CD1c-positive myeloid dendritic cell (primary cell): ENCODE measurements at regions not wholly inside any gene's neighbourhood (a gene's known extent, or its start where the extent isn't known, plus 50 kb on each side); places are given as distances from the start of the nearest gene placed in this dataset.

Experiments
- DNase-seq: peaks from one replicate; pipeline ENCODE4 v3.0.0-alpha.2; 2016; ENCODE audit errors: extremely low spot score

DNA sequence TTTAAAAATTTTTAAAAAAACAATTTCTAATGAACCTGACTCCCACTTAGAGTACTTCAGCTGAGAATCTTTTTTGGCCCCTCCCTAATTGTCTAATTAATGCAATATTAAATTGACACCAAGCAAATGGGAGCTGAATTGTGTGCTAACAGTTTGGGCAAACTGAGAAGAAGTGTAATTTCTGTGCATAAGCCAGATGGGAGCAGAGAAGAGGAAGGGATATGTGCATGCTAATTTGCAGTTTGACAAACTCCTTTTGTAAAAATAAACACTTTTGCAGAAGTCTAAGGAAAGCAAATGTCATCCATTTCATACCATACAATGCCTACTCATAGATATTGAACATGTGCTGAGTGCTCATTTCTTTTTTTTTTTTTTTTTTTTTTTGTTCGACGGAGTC is 332.0 kb downstream of the CYRIA start:
- DNase-seq, result no peak

GRCh38 chr2:16332681-16333557 is 332.7 kb downstream of the CYRIA start:
- DNase-seq, result no peak

DNA sequence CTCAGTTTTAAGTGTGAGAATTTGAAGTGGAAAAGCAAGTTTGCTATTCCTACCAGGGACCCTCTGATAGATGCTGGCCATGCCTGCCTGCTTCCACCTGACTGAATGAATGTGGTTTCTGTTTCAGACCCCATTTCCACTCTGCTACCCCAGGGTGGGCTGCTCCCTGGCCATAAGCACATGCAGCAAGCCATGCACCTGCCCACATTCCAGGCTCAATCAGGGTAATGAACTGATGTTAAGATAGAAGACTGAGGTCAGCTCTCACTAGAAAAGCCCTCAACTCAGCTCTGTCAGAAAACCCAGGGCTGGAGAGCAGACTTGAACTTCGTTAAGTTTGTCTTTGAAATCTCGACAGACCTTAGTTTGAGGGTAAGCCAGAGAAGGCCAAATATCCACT is 333.9 kb downstream of the CYRIA start:
- no peak for DNase-seq

- no peak for DNase-seq
These were observed 334.7 kb downstream of the CYRIA start for GRCh38 chr2:16330982-16331381.

DNA sequence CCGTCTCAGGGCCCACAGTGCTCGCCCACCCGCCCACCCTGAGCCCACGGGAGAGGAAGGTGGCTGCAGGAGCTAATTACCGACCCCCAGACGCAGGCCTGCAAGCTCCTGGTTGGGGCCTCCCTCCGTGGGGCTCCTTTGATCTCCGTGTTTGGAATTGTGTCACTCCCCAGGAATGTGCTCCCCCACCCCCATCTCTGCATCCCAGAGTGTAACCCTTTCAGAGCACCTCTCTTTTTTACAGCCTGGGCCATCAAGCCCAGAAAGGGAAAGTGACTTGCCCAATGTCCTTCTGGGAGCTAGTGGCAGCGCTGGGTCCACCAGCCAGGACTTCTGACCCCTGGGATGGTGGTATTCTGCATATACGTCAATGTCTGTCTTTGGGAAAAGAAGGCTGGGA is 335.1 kb downstream of the CYRIA start:
- DNase-seq, result no peak

DNA sequence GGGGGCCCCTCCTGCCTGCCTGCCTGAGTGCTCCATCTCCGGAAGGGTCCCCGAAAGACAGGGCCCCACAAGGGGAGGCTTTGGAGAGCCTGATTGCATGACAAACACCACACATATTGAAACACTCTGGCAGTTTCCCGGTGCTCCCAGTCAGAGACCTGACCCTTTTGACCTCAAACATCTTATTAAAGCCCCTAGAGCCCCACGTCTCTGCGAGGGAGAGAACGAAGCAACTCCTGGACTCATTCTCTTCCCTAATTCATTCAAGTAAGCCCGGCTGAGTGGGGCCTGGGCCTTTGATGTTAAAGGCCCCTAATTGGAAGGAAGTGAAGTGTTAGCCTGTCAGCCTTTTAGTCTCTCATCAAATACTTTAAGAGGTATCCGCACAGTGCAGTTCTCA is 335.6 kb downstream of the CYRIA start:
- DNase-seq, result no peak

GRCh38 chr2:16329421-16329820 is 336.2 kb downstream of the CYRIA start:
- no peak for DNase-seq

DNA sequence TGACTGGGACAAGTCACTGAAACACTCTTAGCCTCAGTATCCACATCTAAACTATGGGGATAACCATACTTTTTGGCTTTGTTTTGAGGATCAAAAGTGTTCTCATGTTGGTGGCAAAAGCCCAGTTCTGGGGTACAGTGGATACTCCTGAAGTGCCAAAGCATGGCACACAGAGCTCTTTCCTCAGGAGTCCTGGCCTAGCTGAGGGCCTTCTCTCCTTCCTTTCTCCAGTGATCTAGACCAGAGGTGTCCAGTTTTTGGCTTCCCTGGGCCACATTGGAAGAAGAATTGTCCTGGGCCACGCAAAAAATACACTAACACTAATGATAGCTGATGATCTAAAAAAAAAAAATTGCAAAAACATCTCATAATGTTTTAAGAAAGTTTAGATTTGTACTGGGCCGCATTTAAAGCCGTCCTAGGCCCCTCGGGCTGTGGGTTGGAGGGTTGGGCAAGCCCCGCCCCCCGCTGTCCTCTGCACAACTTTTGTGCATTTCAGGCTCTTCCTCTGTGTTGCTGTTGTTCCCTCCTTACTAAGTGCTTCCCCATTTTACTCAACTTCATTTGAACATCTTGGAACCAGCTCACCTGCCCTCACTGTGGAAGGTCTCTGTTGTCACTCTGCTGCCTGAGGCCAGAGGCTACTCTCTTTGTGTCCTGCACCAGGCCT is 337.0 kb downstream of the CYRIA start:
- no peak for DNase-seq

- no peak for DNase-seq
These were observed 338.3 kb downstream of the CYRIA start for GRCh38 chr2:16327326-16327725.

GRCh38 chr2:16326711-16327300 is 338.8 kb downstream of the CYRIA start:
- DNase-seq, result no peak

DNA sequence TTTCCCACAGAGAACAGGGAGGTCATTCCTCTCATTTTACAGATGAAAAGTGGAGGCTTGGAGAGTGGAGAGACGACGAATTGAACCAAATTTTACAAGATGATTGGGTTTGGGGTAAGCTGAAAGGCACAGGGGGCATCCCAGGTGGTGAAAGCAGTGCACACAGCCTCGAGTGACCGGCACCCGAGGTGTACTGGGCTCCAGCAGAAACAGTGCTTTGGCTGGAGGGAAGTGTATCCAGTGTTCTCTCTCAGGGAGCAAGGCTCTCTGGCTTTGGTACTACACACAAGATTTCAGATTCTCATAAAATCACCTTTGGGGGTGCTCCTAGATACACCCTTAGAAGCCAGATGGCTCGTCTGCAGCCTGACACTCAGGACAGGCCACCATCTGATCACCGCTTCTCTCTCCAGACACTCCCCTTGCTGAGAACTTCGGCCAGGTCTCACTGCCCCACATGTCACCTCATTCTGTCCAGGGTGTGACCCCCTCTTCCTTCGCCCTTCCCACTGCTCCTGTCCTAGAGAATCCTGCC is 339.6 kb downstream of the CYRIA start:
- DNase-seq, result no peak

DNA sequence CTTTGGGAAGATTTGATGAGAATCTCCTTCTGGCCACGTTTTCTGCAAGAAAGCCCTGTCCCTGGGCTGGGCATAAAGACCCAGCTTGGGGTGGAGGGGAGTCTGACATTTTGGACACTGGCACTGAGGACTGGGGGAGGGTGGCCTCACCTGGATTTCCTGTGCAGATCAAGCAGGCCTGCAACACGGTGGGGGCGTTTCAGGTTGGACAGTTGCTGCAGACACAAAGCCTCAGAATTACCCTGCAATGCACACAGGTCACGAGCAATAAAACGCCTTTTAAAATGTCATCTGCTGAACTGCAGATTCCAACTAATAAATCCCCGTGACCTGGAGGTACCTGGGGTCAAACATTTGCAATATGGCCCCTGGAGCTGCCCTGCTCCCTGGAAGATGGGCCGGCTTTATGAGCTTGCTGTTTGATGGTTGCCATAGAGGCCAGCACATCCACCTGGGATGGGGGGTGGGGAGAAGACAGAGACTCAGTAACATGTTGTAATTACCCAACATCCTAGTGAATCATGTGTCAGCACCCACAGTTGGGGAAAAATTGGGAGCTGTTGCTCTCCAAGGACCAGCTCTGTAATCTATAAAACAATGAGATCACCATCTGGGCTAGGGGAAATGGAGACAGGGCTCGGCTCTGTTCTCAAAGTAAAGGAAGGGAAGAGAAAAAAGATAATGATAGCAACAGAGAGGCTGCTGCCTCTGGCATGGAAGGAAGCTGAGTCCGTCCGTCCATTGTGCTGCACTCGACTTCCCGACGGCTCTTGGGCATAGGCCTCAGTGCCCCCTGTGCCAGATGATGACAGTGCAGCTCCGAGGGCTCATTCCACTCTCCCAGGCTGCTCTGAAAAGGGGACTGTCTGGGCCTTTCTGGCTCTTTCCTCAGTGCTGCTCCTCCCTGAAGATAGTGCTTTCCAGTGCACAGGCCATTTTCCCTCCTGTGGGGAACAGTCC is 340.3 kb downstream of the CYRIA start:
- DNase-seq, result no peak

GRCh38 chr2:16324544-16324937 is 341.1 kb downstream of the CYRIA start:
- DNase-seq, result no peak

DNA sequence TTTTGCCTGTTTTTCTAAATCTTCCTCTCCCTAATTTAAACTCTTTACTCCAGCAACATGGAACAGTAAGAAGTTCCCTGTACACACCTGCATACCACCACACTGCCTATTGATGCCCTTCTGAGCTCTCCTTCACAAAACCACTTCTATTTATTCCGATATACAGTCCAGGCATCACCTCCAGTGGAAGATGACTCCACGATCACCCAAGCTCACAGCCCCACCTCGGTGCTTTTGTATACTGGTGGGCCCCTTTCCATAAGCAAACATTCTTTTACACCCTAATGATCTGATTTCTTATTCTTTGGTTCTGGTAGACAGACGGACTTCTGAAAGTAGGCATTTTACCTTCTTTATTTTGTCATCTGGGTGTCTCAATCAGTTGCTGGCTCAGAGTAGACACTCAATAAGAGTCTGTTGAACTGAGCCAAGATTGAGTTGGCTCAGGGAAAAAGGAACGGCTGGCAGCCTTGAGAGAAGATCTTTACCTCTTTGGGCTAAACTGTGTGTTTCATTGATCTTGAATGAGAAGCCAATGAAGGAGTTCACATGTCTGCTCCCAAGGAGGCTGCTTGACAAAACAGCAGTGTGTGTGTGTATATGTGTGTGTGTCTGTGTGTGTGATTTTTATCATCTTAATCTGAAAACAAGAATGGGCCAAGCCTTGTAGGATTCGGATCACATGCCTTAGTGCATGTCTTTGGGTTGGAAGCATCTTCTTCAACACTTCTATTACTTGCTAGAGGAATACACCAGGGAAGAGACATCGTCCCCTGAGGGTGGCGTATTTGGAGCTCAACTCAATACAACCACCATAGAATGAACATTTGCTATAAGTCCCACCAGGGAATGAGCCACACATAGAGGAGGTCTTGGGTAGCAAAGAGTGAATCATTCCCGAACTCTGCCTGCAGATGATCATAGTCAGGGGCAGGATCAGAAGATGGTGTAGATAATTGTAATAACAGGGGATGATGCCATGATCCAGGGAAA is 341.8 kb downstream of the CYRIA start:
- no peak for DNase-seq

DNA sequence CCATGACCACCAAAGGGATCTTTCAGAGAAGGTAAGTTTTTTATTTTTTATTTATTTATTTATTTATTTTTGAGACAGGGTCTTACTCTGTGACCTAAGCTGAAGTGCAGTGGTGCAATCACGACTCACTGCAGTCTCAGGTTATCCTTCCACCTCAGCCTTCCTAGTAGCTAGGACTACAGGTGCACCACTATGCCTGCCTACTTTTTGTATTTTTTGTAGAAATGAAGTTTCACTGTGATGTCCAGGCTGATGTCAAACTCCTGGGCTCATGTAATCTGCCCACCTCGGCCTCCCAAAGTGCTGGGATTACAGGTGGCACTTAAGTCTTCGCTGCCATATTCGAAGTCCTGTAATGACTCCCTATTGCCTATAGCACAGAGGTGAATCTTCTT is 342.5 kb downstream of the CYRIA start:
- DNase-seq, result no peak

GRCh38 chr2:16322308-16323125 is 343.1 kb downstream of the CYRIA start:
- no peak for DNase-seq

DNA sequence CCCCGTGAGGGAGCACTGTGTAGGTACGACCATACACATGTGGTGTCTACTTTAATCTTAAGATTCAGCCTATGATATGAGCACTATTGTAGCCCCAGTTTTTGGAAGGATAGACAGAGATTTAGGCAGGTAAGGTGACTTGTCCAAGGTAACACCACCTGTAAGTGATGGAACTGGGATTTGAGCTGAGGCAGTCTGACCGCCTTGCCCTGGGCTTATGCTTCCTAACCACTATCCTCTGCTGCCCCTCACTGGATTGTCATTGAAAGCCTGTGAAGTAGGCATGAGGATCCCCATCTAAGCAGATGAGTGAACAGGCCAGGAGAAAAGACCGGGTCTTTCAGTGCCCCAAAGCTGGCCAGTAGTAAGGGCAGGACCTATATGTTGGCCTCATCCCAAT is 343.8 kb downstream of the CYRIA start:
- no peak for DNase-seq

GRCh38 chr2:16321256-16321655 is 344.4 kb downstream of the CYRIA start:
- DNase-seq, result no peak

DNA sequence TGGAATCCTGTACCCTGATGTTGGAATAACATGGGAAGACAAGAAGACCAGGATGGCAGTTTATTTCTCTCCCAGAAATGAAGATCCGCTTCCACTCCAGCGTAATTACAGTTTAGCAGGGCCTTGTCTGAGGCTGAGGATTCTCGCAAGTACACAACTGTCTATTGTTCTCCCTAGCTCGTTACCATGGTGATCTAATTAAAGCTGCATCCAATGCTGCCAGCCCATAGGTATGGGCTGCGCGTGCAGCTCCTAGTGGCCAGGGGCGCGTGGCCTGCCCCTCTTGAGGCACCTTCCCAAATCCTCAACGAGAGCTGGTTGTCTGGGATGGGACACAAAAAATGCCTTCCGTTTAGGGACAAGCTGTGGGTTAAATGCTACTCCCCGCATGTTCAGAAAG is 344.9 kb downstream of the CYRIA start:
- DNase-seq, result no peak
